ENCODE measurements at regions not wholly inside any gene's neighbourhood (a gene's known extent, or its start where the extent isn't known, plus 50 kb on each side); places are given as distances from the start of the nearest gene placed in this dataset.

DNA sequence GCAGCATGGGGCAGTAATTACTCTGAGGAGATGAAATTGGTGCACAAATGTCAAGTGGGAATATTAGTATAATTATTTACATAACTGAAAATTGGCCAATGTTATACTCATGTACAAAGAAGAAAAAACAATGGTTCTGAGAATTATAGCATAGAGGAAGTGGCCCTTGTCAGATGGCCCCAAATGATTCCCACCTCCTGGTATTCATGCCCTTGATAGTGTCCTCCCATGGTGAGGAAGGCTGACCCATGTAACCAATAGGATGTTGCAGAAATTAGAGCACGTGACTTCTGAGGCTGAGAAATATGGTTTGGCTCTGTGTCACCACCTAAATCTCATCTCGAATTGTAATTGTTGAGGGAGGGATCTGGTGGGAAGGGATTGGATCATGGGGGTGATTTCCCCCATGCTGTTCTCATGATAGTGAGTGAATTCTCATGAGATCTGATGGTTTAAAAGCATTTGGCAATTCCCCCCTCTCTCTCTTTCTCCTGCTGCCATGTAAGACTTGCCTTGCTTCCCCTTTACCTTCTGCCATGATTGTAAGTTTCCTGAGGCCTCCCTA is 368.5 kb downstream of the SHQ1 start:
- no peak for DNase-seq (ENCODE audit: low read depth in 1 of 2, low spot score in 2 of 2)
- no peaks in the 10 kb centered on the region for H3K79me2 ChIP-seq (ENCODE audit: control insufficient read depth in 1 of 2, insufficient read depth in 2 of 2, low read length in 2 of 2)
- no peak overlapping the region for H3K27ac ChIP-seq (ENCODE audit: low read depth, low read length)
- H3K4ac ChIP-seq (replicated peaks; ENCODE audit: insufficient read length, low read depth, low read length) = no peak overlapping the region
- H3K56ac ChIP-seq (replicated peaks; ENCODE audit: insufficient read length, low read depth, low read length) = no peak overlapping the region
- H4K8ac ChIP-seq (ENCODE audit: extremely low read depth, insufficient read depth, low read length) = no peak overlapping the region
- TF ChIP-seq ZNF274 (IDR thresholded peaks at IDR 0.05; ENCODE audit: borderline replicate concordance, extremely low read depth, low read length) (no peak), HDAC2 (IDR thresholded peaks at IDR 0.05; ENCODE audit: borderline replicate concordance in 1 of 2, low read depth in 2 of 2, low read length in 2 of 2) (no peak)
- no peak overlapping the region for H2AK5ac ChIP-seq (ENCODE audit: low read depth, low read length)
- H3K4me3 ChIP-seq (ENCODE audit: extremely low read depth in 1 of 4, insufficient read depth in 2 of 4, low read depth in 3 of 4, low read length in 4 of 4) = no peak overlapping the region
- no peaks in the 10 kb centered on the region for H3K9me3 ChIP-seq (ENCODE audit: insufficient read depth in 2 of 2, low read depth in 1 of 2, low read length in 1 of 2)
- no peak overlapping the region for H4K5ac ChIP-seq (ENCODE audit: insufficient read length, low read depth, low read length)
- ChIA-PET CTCF (ENCODE audit: partially characterized antibody) (interaction anchor here (0.6 kb wide), 1 partner anchor 604 kb away, joined by 3 read pairs; no protein-coding TSS in a partner anchor), POLR2A (ENCODE audit: partially characterized antibody) (no interaction called here)
- 100% methylated on average over 2 of the region's 2 CpGs; no CpG with 5 or more reads in 1 of the 2 experiments for WGBS, 2 experiments (ENCODE audit: extremely low coverage in 1 of 2, insufficient coverage in 1 of 2, insufficient read length in 1 of 2, insufficient replicate concordance in 2 of 2, low coverage in 1 of 2, low lambda C conversion rate in 2 of 2, missing lambda C conversion rate in 1 of 2)
- no peak overlapping the region for H3K18ac ChIP-seq (ENCODE audit: extremely low read depth, low read length)
- H4K91ac ChIP-seq (replicated peaks; ENCODE audit: insufficient read length, low read length) = no peak overlapping the region
- H2BK20ac ChIP-seq (ENCODE audit: low read length) = no peak overlapping the region
- no peak overlapping the region for H2AFZ ChIP-seq (ENCODE audit: low read length)
- no peaks in the 10 kb centered on the region for H3K23me2 ChIP-seq (ENCODE audit: low read depth, low read length)
- H3K9ac ChIP-seq (replicated peaks in 1 of 4; ENCODE audit: extremely low read depth in 1 of 4, low read depth in 3 of 4, low read length in 3 of 4) = no peak overlapping the region
- no peak overlapping the region for H3K14ac ChIP-seq (ENCODE audit: insufficient read length)
- no peak overlapping the region for H2BK15ac ChIP-seq (ENCODE audit: low read length)
- no peak overlapping the region for H3K23ac ChIP-seq (ENCODE audit: insufficient read length)
- H2BK12ac ChIP-seq (ENCODE audit: low read depth, low read length) = no peak overlapping the region
- H3K27me3 ChIP-seq (replicated peaks in 1 of 4; ENCODE audit: control insufficient read depth in 3 of 4, extremely low read depth in 1 of 4, insufficient read depth in 3 of 4, low read length in 3 of 4) = no peaks in the 10 kb centered on the region
- no peak for FAIRE-seq
- no peak overlapping the region for H3K4me2 ChIP-seq (ENCODE audit: insufficient read depth in 1 of 2, low read depth in 2 of 2, low read length in 2 of 2)
- no peaks in the 10 kb centered on the region for H4K20me1 ChIP-seq (replicated peaks in 1 of 2; ENCODE audit: control insufficient read depth in 1 of 2, insufficient read depth in 2 of 2, low read length in 2 of 2)
- no peak overlapping the region for H2BK120ac ChIP-seq (replicated peaks; ENCODE audit: low read depth, low read length)
- peaks cover 2 to 11% (median 5%) of the 10 kb centered on the region in 4 experiments for H3K4me1 ChIP-seq (replicated peaks in 1 of 4; ENCODE audit: control insufficient read depth in 3 of 4, insufficient read depth in 4 of 4, low read length in 3 of 4)
- H3K36me3 ChIP-seq (ENCODE audit: control insufficient read depth in 2 of 4, insufficient read depth in 4 of 4, low read length in 3 of 4) = no peaks in the 10 kb centered on the region
- H3K79me1 ChIP-seq (ENCODE audit: low read depth, low read length) = no peaks in the 10 kb centered on the region
- no peak overlapping the region for H2BK5ac ChIP-seq (ENCODE audit: low read depth, low read length)

Measured in H1 (cell line).